Endothelial cell of umbilical vein (primary cell): ENCODE measurements at regions not wholly inside any gene's neighbourhood (a gene's known extent, or its start where the extent isn't known, plus 50 kb on each side); places are given as distances from the start of the nearest gene placed in this dataset.

Experiments used
- BruUV-seq: library from RNA; stranded (reverse); fragments of 400-500 nt; replicated peaks from 2 replicates; lab custom pipeline; 2021; lab: Mats Ljungman, UMichigan
- CTCF ChIA-PET: fragments of 300-600, 350-600 bp; sonication (Branson Sonifier 250); formaldehyde crosslinking; loops from one replicate; lab custom pipeline; 2021; ENCODE audit warnings: antibody characterized with exemption, inconsistent platforms; lab: Charles Lee
- POLR2A ChIA-PET: fragments of 300-600, 350-600 bp; sonication (Branson Sonifier 250); formaldehyde crosslinking; loops from one replicate; lab custom pipeline; 2021; ENCODE audit warnings: antibody characterized with exemption, inconsistent platforms; lab: Charles Lee
- DNase-seq: peaks from one replicate; pipeline ENCODE4 v3.0.0-alpha.2; 2011; ENCODE audit warnings: low read depth, low spot score
- FAIRE-seq: peaks from 2 replicates; lab custom pipeline; 2011; peaks lifted over from hg19 to GRCh38; lab: Jason Lieb, UNC
- H2AFZ ChIP-seq: 2 replicates; pipeline ENCODE4 v1.6.0; 2012; ENCODE audit warnings: low read depth, low read length, control low read depth, inconsistent platforms
- H3K27ac ChIP-seq: 2 replicates; pipeline ENCODE4 v1.5.1; 2011; ENCODE audit warnings: low read depth, mild to moderate bottlenecking, control low read depth, low read length, moderate library complexity; ENCODE audit not compliant: insufficient read depth
- H3K27me3 ChIP-seq, 2 experiments: 2 replicates each; pipeline versions ENCODE4 v1.6.0 to v1.6.1; 2011; ENCODE audit warnings: low read length in 2 of 2, mixed read lengths in 1 of 2; ENCODE audit not compliant: control insufficient read depth in 2 of 2, insufficient read depth in 2 of 2
- H3K36me3 ChIP-seq, 2 experiments: 2 replicates in 1 of 2; 3 replicates in 1 of 2; pipeline ENCODE4 v1.5.1; 2011; ENCODE audit warnings: low read length in 2 of 2, mild to moderate bottlenecking in 1 of 2, moderate library complexity in 1 of 2; ENCODE audit not compliant: control insufficient read depth in 2 of 2, insufficient read depth in 2 of 2; ENCODE audit errors: extremely low read depth in 1 of 2
- H3K4me1 ChIP-seq: 3 replicates; pipeline ENCODE4 v1.5.1; 2011; ENCODE audit warnings: mild to moderate bottlenecking, low read length; ENCODE audit not compliant: control insufficient read depth, insufficient read depth; ENCODE audit errors: extremely low read depth
- H3K4me2 ChIP-seq: 2 replicates; pipeline ENCODE4 v1.6.1; 2011; ENCODE audit warnings: low read length, control low read depth, mixed read lengths; ENCODE audit not compliant: insufficient read depth
- H3K4me3 ChIP-seq, 3 experiments: fragments of 200-600 bp in 1 of 3; sonication (generic), shearing (Covaris generic) in 1 of 3; replicated peaks in 1 of 3; 2 replicates each; pipeline ENCODE4 v1.5.1; 2011 to 2016; ENCODE audit warnings: control low read depth in 3 of 3, low read length in 3 of 3, mild to moderate bottlenecking in 2 of 3, inconsistent platforms in 1 of 3, low read depth in 1 of 3, moderate library complexity in 1 of 3; ENCODE audit not compliant: insufficient read depth in 1 of 3
- H3K79me2 ChIP-seq: 2 replicates; pipeline ENCODE4 v1.6.0; 2012; ENCODE audit warnings: low read length, inconsistent platforms; ENCODE audit not compliant: control insufficient read depth, insufficient read depth
- H3K9ac ChIP-seq: replicated peaks from 2 replicates; pipeline ENCODE3; 2011; ENCODE audit warnings: low read length, control low read depth; ENCODE audit not compliant: insufficient read depth; ENCODE audit errors: extremely low read depth
- H3K9me1 ChIP-seq: replicated peaks from 3 replicates; pipeline ENCODE4 v1.6.0; 2011; ENCODE audit warnings: mild to moderate bottlenecking, low read length; ENCODE audit not compliant: control insufficient read depth, insufficient read depth; ENCODE audit errors: extremely low read depth
- H3K9me3 ChIP-seq: replicated peaks from 2 replicates; pipeline ENCODE4 v1.5.1; 2012; ENCODE audit warnings: low read length, inconsistent platforms; ENCODE audit not compliant: control insufficient read depth, insufficient read depth
- H4K20me1 ChIP-seq: replicated peaks from 2 replicates; pipeline ENCODE3; 2011; ENCODE audit warnings: mild to moderate bottlenecking, low read length; ENCODE audit not compliant: control insufficient read depth, insufficient read depth; ENCODE audit errors: extremely low read depth
- EZH2 ChIP-seq: IDR thresholded peaks from 2 replicates; pipeline ENCODE4 v1.6.1; 2012; ENCODE audit warnings: borderline replicate concordance, low read depth, mild to moderate bottlenecking, moderate library complexity, low read length, inconsistent platforms; ENCODE audit not compliant: severe bottlenecking
- FOS ChIP-seq: IDR thresholded peaks from 2 replicates; pipeline ENCODE4 v1.6.1; 2011; ENCODE audit warnings: mild to moderate bottlenecking, low read length, moderate library complexity, borderline replicate concordance; ENCODE audit not compliant: insufficient read depth
- GATA2 ChIP-seq: IDR thresholded peaks from 2 replicates; pipeline ENCODE4 v1.7.0; 2011; ENCODE audit warnings: low read depth, mild to moderate bottlenecking, moderate library complexity, mixed read lengths, low read length; ENCODE audit not compliant: insufficient read length, insufficient read depth
- JUN ChIP-seq: IDR thresholded peaks from 2 replicates; pipeline ENCODE4 v1.6.1; 2011; ENCODE audit warnings: borderline replicate concordance, low read depth; ENCODE audit not compliant: insufficient read length, insufficient read depth
- MYC ChIP-seq: IDR thresholded peaks from one replicate; pipeline ENCODE4 v1.6.1; 2011; ENCODE audit warnings: mild to moderate bottlenecking, low read depth, low read length
- POLR2A ChIP-seq: IDR thresholded peaks from 2 replicates; pipeline ENCODE4 v1.6.1; 2012; ENCODE audit warnings: low read depth, mild to moderate bottlenecking, control low read depth, low read length
- POLR2AphosphoS5 ChIP-seq: IDR thresholded peaks from 2 replicates; pipeline ENCODE4 v1.6.1; 2012; ENCODE audit warnings: low read depth, mild to moderate bottlenecking, control low read depth, low read length, moderate library complexity; ENCODE audit not compliant: insufficient read depth
- dilution Hi-C: fragments of 300-500 bp; cut with MboI; formaldehyde crosslinking; loops from one replicate; pipeline ENCODE4 v1.15.0; 2019; ENCODE audit warnings: low sequenced_read_pairs; ENCODE audit not compliant: extremely low pct_ligation_motif_present
- intact Hi-C: fragments of 100-400 bp; cut with micrococcal nuclease; formaldehyde crosslinking; loops from one replicate; pipeline ENCODE4 v1.10.0; 2022
- TF ChIP-seq, protein P1 (sequence below), 2 donors: IDR thresholded peaks; 1 replicate in 1 of 2; 2 replicates in 1 of 2; pipeline ENCODE4 v1.5.1; 2011; ENCODE audit warnings: low read length in 2 of 2, mild to moderate bottlenecking in 2 of 2, moderate library complexity in 2 of 2, control low read depth in 1 of 2, inconsistent platforms in 1 of 2, low read depth in 1 of 2; ENCODE audit not compliant: insufficient read depth in 1 of 2; ENCODE audit errors: extremely low read depth in 1 of 2
- TF ChIP-seq, protein P2 (sequence below): IDR thresholded peaks from 2 replicates; pipeline ENCODE4 v1.6.1; 2011; ENCODE audit not compliant: insufficient read depth, insufficient read length

- H3K9ac ChIP-seq: no peak overlapping the region
- no peak overlapping the region for H3K4me2 ChIP-seq
- no peaks in the 10 kb centered on the region for H3K4me1 ChIP-seq
- no peak overlapping the region for H3K4me3 ChIP-seq
- FAIRE-seq (no peak), DNase-seq (no peak)
- TF ChIP-seq, protein P1, sequence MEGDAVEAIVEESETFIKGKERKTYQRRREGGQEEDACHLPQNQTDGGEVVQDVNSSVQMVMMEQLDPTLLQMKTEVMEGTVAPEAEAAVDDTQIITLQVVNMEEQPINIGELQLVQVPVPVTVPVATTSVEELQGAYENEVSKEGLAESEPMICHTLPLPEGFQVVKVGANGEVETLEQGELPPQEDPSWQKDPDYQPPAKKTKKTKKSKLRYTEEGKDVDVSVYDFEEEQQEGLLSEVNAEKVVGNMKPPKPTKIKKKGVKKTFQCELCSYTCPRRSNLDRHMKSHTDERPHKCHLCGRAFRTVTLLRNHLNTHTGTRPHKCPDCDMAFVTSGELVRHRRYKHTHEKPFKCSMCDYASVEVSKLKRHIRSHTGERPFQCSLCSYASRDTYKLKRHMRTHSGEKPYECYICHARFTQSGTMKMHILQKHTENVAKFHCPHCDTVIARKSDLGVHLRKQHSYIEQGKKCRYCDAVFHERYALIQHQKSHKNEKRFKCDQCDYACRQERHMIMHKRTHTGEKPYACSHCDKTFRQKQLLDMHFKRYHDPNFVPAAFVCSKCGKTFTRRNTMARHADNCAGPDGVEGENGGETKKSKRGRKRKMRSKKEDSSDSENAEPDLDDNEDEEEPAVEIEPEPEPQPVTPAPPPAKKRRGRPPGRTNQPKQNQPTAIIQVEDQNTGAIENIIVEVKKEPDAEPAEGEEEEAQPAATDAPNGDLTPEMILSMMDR (IDR thresholded peaks at IDR 0.05; ENCODE audit: extremely low read depth in 1 of 2, insufficient read depth in 1 of 2, low read depth in 1 of 2, low read length in 2 of 2): no peak
- TF ChIP-seq POLR2A (no peak), POLR2AphosphoS5 (no peak), GATA2 (no peak), MYC (no peak), FOS (no peak), JUN (no peak), EZH2 (no peak)
- TF ChIP-seq, protein P2, sequence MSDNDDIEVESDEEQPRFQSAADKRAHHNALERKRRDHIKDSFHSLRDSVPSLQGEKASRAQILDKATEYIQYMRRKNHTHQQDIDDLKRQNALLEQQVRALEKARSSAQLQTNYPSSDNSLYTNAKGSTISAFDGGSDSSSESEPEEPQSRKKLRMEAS: no peak
- no peaks in the 10 kb centered on the region for H3K79me2 ChIP-seq
- H3K27me3 ChIP-seq: peaks cover 7 to 9% of the 10 kb centered on the region in 2 experiments
- no peaks in the 10 kb centered on the region for H3K36me3 ChIP-seq
- no peak overlapping the region for H3K27ac ChIP-seq
- ChIA-PET POLR2A (no interaction called here), CTCF (no interaction called here)
- no TSS peak for BruUV-seq
- no peak overlapping the region for H2AFZ ChIP-seq
- no peaks in the 10 kb centered on the region for H3K9me1 ChIP-seq
- H4K20me1 ChIP-seq: no peaks in the 10 kb centered on the region
- intact Hi-C loops: no loop called here
- dilution Hi-C loops: no loop called here
- H3K9me3 ChIP-seq: no peaks in the 10 kb centered on the region
Observed at GRCh38 chr18:54764786-54765185, 63.5 kb upstream of the RAB27B start.
